ENCODE measurements at regions not wholly inside any gene's neighbourhood (a gene's known extent, or its start where the extent isn't known, plus 50 kb on each side); places are given as distances from the start of the nearest gene placed in this dataset.

DNA sequence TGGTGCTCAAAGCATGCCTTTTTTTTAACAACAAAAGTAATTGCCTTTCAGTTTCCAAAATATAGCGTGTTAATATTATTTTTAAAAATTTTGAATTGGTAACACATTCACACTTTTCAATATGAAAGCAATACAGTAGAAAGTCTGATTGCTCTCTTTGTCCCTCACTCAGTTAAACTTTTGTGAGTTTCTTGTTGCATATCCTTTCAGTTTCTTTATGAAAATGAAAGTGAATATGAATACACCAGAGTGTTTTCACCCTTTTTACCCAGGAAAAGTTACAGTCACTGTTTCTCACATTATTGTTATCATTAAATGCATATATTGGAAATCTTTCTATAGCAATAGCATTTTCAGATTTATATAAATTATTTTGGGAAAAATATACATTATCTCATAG lies 377.4 kb upstream of the CRIM1 start:
- TF ChIP-seq CTCF (IDR thresholded peaks at IDR 0.05; ENCODE audit: insufficient read depth, low read length) (no peak), GABPA (IDR thresholded peaks at IDR 0.05; ENCODE audit: low read depth) (no peak), POLR2AphosphoS5 (IDR thresholded peaks at IDR 0.05; ENCODE audit: low read depth) (no peak), SPI1 (IDR thresholded peaks at IDR 0.05; ENCODE audit: borderline replicate concordance, low read depth) (no peak)
- TF ChIP-seq, protein P1, sequence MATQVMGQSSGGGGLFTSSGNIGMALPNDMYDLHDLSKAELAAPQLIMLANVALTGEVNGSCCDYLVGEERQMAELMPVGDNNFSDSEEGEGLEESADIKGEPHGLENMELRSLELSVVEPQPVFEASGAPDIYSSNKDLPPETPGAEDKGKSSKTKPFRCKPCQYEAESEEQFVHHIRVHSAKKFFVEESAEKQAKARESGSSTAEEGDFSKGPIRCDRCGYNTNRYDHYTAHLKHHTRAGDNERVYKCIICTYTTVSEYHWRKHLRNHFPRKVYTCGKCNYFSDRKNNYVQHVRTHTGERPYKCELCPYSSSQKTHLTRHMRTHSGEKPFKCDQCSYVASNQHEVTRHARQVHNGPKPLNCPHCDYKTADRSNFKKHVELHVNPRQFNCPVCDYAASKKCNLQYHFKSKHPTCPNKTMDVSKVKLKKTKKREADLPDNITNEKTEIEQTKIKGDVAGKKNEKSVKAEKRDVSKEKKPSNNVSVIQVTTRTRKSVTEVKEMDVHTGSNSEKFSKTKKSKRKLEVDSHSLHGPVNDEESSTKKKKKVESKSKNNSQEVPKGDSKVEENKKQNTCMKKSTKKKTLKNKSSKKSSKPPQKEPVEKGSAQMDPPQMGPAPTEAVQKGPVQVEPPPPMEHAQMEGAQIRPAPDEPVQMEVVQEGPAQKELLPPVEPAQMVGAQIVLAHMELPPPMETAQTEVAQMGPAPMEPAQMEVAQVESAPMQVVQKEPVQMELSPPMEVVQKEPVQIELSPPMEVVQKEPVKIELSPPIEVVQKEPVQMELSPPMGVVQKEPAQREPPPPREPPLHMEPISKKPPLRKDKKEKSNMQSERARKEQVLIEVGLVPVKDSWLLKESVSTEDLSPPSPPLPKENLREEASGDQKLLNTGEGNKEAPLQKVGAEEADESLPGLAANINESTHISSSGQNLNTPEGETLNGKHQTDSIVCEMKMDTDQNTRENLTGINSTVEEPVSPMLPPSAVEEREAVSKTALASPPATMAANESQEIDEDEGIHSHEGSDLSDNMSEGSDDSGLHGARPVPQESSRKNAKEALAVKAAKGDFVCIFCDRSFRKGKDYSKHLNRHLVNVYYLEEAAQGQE (IDR thresholded peaks at IDR 0.05; ENCODE audit: insufficient replicate concordance, low read depth), result no peak

All from HL-60 (cell line).